ENCODE measurements at regions not wholly inside any gene's neighbourhood (a gene's known extent, or its start where the extent isn't known, plus 50 kb on each side); places are given as distances from the start of the nearest gene placed in this dataset.

- TF ChIP-seq POLR2AphosphoS5 (IDR thresholded peaks at IDR 0.05; ENCODE audit: low read length) (no peak), ZZZ3 (IDR thresholded peaks at IDR 0.05; ENCODE audit: control insufficient read depth, insufficient read length, low read depth) (no peak), ATF2 (IDR thresholded peaks at IDR 0.05; ENCODE audit: low read length) (no peak), CTCF (IDR thresholded peaks at IDR 0.05 in 2 of 3, conservative IDR thresholded peaks at IDR 0.05 in 1 of 3; ENCODE audit: control insufficient read depth in 2 of 3, extremely low read depth in 1 of 3, insufficient read depth in 1 of 3, low read depth in 3 of 3, low read length in 3 of 3) (no peak), RFX5 (IDR thresholded peaks at IDR 0.05; ENCODE audit: low read depth, low read length) (no peak), ZNF274 (IDR thresholded peaks at IDR 0.05; ENCODE audit: insufficient read depth, insufficient read length) (no peak), EZH2 (IDR thresholded peaks at IDR 0.05; ENCODE audit: borderline replicate concordance, control insufficient read depth, low read depth, low read length) (no peak), JUNB (IDR thresholded peaks at IDR 0.05) (no peak), STAT3 (IDR thresholded peaks at IDR 0.05; ENCODE audit: low read depth, low read length) (no peak), YY1 (IDR thresholded peaks at IDR 0.05; ENCODE audit: low read depth, low read length) (no peak), TAF1 (IDR thresholded peaks at IDR 0.05; ENCODE audit: borderline replicate concordance, low read depth, low read length) (no peak)
These were observed 433.2 kb upstream of the NMUR2 start for GRCh38 chr5:152838241-152838786.
